A549 (cell line): ENCODE measurements at regions not wholly inside any gene's neighbourhood (a gene's known extent, or its start where the extent isn't known, plus 50 kb on each side); places are given as distances from the start of the nearest gene placed in this dataset.

Experiments used
- ATAC-seq, 2 experiments: fragments of 200-7000 bp in 1 of 2; fragments of >200 bp in 1 of 2; cut with Nextera tagmentation in 1 of 2; cut with Tn5 transposase in 1 of 2; 3 replicates each; pipeline versions ENCODE4 v1.8.0 to v1.9.1; 2018 to 2020; ENCODE audit warnings: mild to moderate bottlenecking in 1 of 2, moderate library complexity in 1 of 2
- CTCF ChIA-PET: fragments of 300-600 bp; sonication (Branson Sonifier 250); formaldehyde crosslinking; extraction: SDS; loops from one replicate; lab custom pipeline; 2021; ENCODE audit warnings: antibody characterized with exemption, inconsistent platforms; lab: Yijun Ruan, JAX
- POLR2A ChIA-PET: fragments of 350-600 bp; formaldehyde crosslinking; extraction: SDS; loops from one replicate; lab custom pipeline; 2021; ENCODE audit warnings: antibody characterized with exemption, inconsistent platforms; lab: Yijun Ruan, JAX
- DNase-seq, 2 experiments: peaks; one replicate each; pipeline versions ENCODE4 v3.0.0 to v3.0.0-alpha.2; 2011 to 2016; ENCODE audit warnings: low read depth in 1 of 2, low spot score in 1 of 2
- FAIRE-seq: peaks from 2 replicates; lab custom pipeline; 2011; peaks lifted over from hg19 to GRCh38; lab: Jason Lieb, UNC
- H3K27ac ChIP-seq, 2 experiments: fragments of >200 bp; sonication (Bioruptor Twin); formaldehyde crosslinking; 3 replicates each; pipeline ENCODE4 v1.5.1; 2016 to 2017
- H3K4me1 ChIP-seq: fragments of >200 bp; sonication (Bioruptor Twin); formaldehyde crosslinking; 3 replicates; pipeline ENCODE4 v1.6.1; 2016
- H3K4me2 ChIP-seq: fragments of >200 bp; sonication (Bioruptor Twin); formaldehyde crosslinking; 3 replicates; pipeline ENCODE4 v1.6.1; 2016
- H3K4me3 ChIP-seq: fragments of >200 bp; sonication (Bioruptor Twin); formaldehyde crosslinking; 3 replicates; pipeline ENCODE4 v1.5.1; 2016
- H3K9me3 ChIP-seq: fragments of >200 bp; sonication (Bioruptor Twin); formaldehyde crosslinking; 3 replicates; pipeline ENCODE4 v1.6.1; 2016
- CBX2 ChIP-seq: fragments of 200-600 bp; sonication (generic); IDR thresholded peaks from 2 replicates; pipeline ENCODE4 v1.6.1; 2016; ENCODE audit warnings: low read depth, mild to moderate bottlenecking, borderline replicate concordance
- CBX8 ChIP-seq: fragments of 200-600 bp; sonication (generic); IDR thresholded peaks from 2 replicates; pipeline ENCODE4 v1.6.1; 2016
- CEBPB ChIP-seq, 2 experiments: fragments of >200 bp in 1 of 2; sonication (Bioruptor Twin) in 1 of 2; formaldehyde crosslinking in 1 of 2; IDR thresholded peaks; 2 replicates each; pipeline ENCODE4 v1.6.1; 2012 to 2016
- CHD2 ChIP-seq: fragments of 150-350 bp; IDR thresholded peaks from 2 replicates; pipeline ENCODE4 v1.6.1; 2014; ENCODE audit warnings: low read length; ENCODE audit not compliant: partially characterized antibody
- EHMT2 ChIP-seq: fragments of 200-600 bp; sonication (generic); IDR thresholded peaks from 2 replicates; pipeline ENCODE4 v1.6.1; 2016; ENCODE audit warnings: antibody characterized with exemption, low read depth, mild to moderate bottlenecking, moderate library complexity
- ELK1 ChIP-seq: fragments of 150-350 bp; IDR thresholded peaks from 2 replicates; pipeline ENCODE4 v1.6.1; 2014; ENCODE audit warnings: low read depth, mild to moderate bottlenecking, low read length
- EP300 ChIP-seq, 2 experiments: fragments of >200 bp; sonication (Bioruptor Twin); formaldehyde crosslinking; IDR thresholded peaks; 2 replicates in 1 of 2; 3 replicates in 1 of 2; pipeline ENCODE4 v1.6.1; 2016 to 2017
- ESRRA ChIP-seq: fragments of 150-350 bp; IDR thresholded peaks from 2 replicates; pipeline ENCODE4 v1.6.1; 2014; ENCODE audit warnings: mild to moderate bottlenecking, low read length, borderline replicate concordance
- FOXS1 ChIP-seq: fragments of 250-450 bp; sonication (Bioruptor Pico); IDR thresholded peaks from 2 replicates; pipeline ENCODE4 v1.5.0; 2020; ENCODE audit warnings: mild to moderate bottlenecking, moderate library complexity
- GATA3 ChIP-seq: IDR thresholded peaks from 2 replicates; pipeline ENCODE4 v1.6.1; 2012; ENCODE audit warnings: borderline replicate concordance
- HDAC2 ChIP-seq: fragments of 200-600 bp; sonication (generic); IDR thresholded peaks from 2 replicates; pipeline ENCODE4 v1.6.1; 2016
- HES2 ChIP-seq: fragments of >200 bp; sonication (Bioruptor Twin); formaldehyde crosslinking; IDR thresholded peaks from 2 replicates; pipeline ENCODE4 v1.6.1; 2016
- HMGXB4 ChIP-seq: fragments of 250-450 bp; sonication (Bioruptor Pico); IDR thresholded peaks from 2 replicates; pipeline ENCODE4 v1.5.0; 2021; ENCODE audit warnings: mild to moderate bottlenecking, moderate library complexity, borderline replicate concordance
- HOXA7 ChIP-seq: fragments of 250-450 bp; sonication (Bioruptor Pico); IDR thresholded peaks from 2 replicates; pipeline ENCODE4 v1.5.0; 2020; ENCODE audit warnings: mild to moderate bottlenecking, moderate library complexity
- HOXB5 ChIP-seq: fragments of 250-450 bp; sonication (Bioruptor Pico); IDR thresholded peaks from 2 replicates; pipeline ENCODE4 v1.5.0; 2020; ENCODE audit warnings: mild to moderate bottlenecking, moderate library complexity
- JUN ChIP-seq, 2 experiments: fragments of >200 bp; sonication (Bioruptor Twin); formaldehyde crosslinking; IDR thresholded peaks; 2 replicates in 1 of 2; 3 replicates in 1 of 2; pipeline ENCODE4 v1.6.1; 2016 to 2017
- KDM1A ChIP-seq: fragments of 200-600 bp; sonication (generic); IDR thresholded peaks from 2 replicates; pipeline ENCODE4 v1.6.1; 2016; ENCODE audit warnings: low read depth, mild to moderate bottlenecking
- MAX ChIP-seq: IDR thresholded peaks from 2 replicates; pipeline ENCODE4 v1.6.1; 2012
- MAZ ChIP-seq: fragments of 150-350 bp; IDR thresholded peaks from 2 replicates; pipeline ENCODE4 v1.6.1; 2014; ENCODE audit warnings: antibody characterized with exemption, low read depth, low read length, borderline replicate concordance
- MYC ChIP-seq: IDR thresholded peaks from 2 replicates; pipeline ENCODE4 v1.6.1; 2012; ENCODE audit warnings: mild to moderate bottlenecking, inconsistent platforms, low read length, improper control_type of control experiment, borderline replicate concordance
- NFE2L2 ChIP-seq: fragments of 150-350 bp; conservative IDR thresholded peaks from 2 replicates; pipeline ENCODE4 v1.6.1; 2014; ENCODE audit warnings: low read length
- NR3C1 ChIP-seq: fragments of >200 bp; sonication (Bioruptor Twin); formaldehyde crosslinking; IDR thresholded peaks from 3 replicates; pipeline ENCODE4 v1.6.1; 2017
- POLR2AphosphoS2 ChIP-seq: conservative IDR thresholded peaks from 2 replicates; pipeline ENCODE4 v1.6.1; 2012; ENCODE audit warnings: low read length, improper control_type of control experiment, inconsistent platforms
- RARB ChIP-seq: fragments of 250-450 bp; sonication (Bioruptor Pico); IDR thresholded peaks from 2 replicates; pipeline ENCODE4 v1.8.0; 2021; ENCODE audit warnings: mild to moderate bottlenecking, moderate library complexity
- RCOR1 ChIP-seq: fragments of 150-350 bp; IDR thresholded peaks from 2 replicates; pipeline ENCODE4 v1.6.1; 2014; ENCODE audit warnings: antibody characterized with exemption, low read length, low read depth
- SREBF2 ChIP-seq: fragments of 450-650 bp; IDR thresholded peaks from 2 replicates; pipeline ENCODE4 v1.6.1; 2014; ENCODE audit warnings: mild to moderate bottlenecking, moderate library complexity
- ZC3H11A ChIP-seq: fragments of 450-650 bp; IDR thresholded peaks from 2 replicates; pipeline ENCODE4 v1.6.1; 2014; ENCODE audit warnings: antibody characterized with exemption, mild to moderate bottlenecking
- ZNF302 ChIP-seq: fragments of 250-450 bp; sonication (Bioruptor Pico); IDR thresholded peaks from 2 replicates; pipeline ENCODE4 v1.9.0; 2021; ENCODE audit warnings: inconsistent platforms, mild to moderate bottlenecking, moderate library complexity
- WGBS: methylation state at CpG from one replicate; pipeline ENCODE4 v1.1.6; 2017; ENCODE audit errors: missing lambda C conversion rate; 5-methylcytosine and 5-hydroxymethylcytosine counted together
- TF ChIP-seq, protein P1 (sequence below): fragments of 250-450 bp; sonication (Bioruptor Pico); IDR thresholded peaks from 2 replicates; pipeline ENCODE4 v1.5.0; 2020; ENCODE audit warnings: low read depth, mild to moderate bottlenecking, moderate library complexity
- TF ChIP-seq, protein P2 (sequence below): fragments of >200 bp; sonication (Bioruptor Twin); formaldehyde crosslinking; IDR thresholded peaks from 3 replicates; pipeline ENCODE4 v1.6.1; 2016

- no peak for FAIRE-seq
Observed at GRCh38 chr16:65319621-65320231, 197.9 kb upstream of the CDH11 start.

GRCh38 chr16:65318590-65319257, 196.9 kb upstream of the CDH11 start:
- Histone ChIP-seq H3K4me3 (no peak overlapping the region), H3K4me2 (no peak overlapping the region), H3K4me1 (no peaks in the 10 kb centered on the region), H3K27ac (no peak overlapping the region), H3K9me3 (0 out of 3 replicates have a peak, but pooled peaks cover 1% of the 10 kb centered on the region)
- no peak for FAIRE-seq
- ChIA-PET CTCF (no interaction called here), POLR2A (no interaction called here)
- DNase-seq = no peak
- TF ChIP-seq EHMT2 (no peak), HMGXB4 (CRISPR knock-in tag) (no peak), NFE2L2 (no peak), POLR2AphosphoS2 (no peak), JUN (IDR thresholded peaks at IDR 0.05) (no peak), EP300 (IDR thresholded peaks at IDR 0.05) (no peak), KDM1A (no peak), FOXS1 (CRISPR knock-in tag) (no peak), ZNF302 (no peak), HDAC2 (no peak), ELK1 (no peak), RARB (CRISPR knock-in tag) (no peak)
- TF ChIP-seq, protein P1, sequence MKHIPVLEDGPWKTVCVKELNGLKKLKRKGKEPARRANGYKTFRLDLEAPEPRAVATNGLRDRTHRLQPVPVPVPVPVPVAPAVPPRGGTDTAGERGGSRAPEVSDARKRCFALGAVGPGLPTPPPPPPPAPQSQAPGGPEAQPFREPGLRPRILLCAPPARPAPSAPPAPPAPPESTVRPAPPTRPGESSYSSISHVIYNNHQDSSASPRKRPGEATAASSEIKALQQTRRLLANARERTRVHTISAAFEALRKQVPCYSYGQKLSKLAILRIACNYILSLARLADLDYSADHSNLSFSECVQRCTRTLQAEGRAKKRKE (CRISPR knock-in tag) = no peak
- TF ChIP-seq, protein P2, sequence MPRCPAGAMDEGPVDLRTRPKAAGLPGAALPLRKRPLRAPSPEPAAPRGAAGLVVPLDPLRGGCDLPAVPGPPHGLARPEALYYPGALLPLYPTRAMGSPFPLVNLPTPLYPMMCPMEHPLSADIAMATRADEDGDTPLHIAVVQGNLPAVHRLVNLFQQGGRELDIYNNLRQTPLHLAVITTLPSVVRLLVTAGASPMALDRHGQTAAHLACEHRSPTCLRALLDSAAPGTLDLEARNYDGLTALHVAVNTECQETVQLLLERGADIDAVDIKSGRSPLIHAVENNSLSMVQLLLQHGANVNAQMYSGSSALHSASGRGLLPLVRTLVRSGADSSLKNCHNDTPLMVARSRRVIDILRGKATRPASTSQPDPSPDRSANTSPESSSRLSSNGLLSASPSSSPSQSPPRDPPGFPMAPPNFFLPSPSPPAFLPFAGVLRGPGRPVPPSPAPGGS = no peak
- ATAC-seq = no peak

More at GRCh38 chr16:65319621-65320231, 197.9 kb upstream of the CDH11 start:
- H3K9me3 ChIP-seq = 0 out of 3 replicates have a peak, but pooled peaks cover 2% of the 10 kb centered on the region
- no peak overlapping the region for H3K27ac ChIP-seq
- H3K4me2 ChIP-seq = no peak overlapping the region
- no peak for ATAC-seq
- whole genome bisulfite sequencing = 4% methylated on average over 6 of the region's 6 CpGs
- H3K4me3 ChIP-seq = no peak overlapping the region
- no peak for DNase-seq
- ChIA-PET POLR2A (no interaction called here), CTCF (no interaction called here)
- H3K4me1 ChIP-seq = no peaks in the 10 kb centered on the region
- TF ChIP-seq NFE2L2 = no peak
- no peak for TF ChIP-seq HMGXB4 (CRISPR knock-in tag)
- TF ChIP-seq RCOR1 = no peak
- TF ChIP-seq CHD2 = no peak
- TF ChIP-seq, protein P2 = no peak
- no peak for TF ChIP-seq CBX8
- TF ChIP-seq GATA3 = no peak
- TF ChIP-seq FOXS1 (CRISPR knock-in tag) = no peak
- TF ChIP-seq SREBF2 = no peak
- TF ChIP-seq ZC3H11A = no peak
- TF ChIP-seq HOXB5 (CRISPR knock-in tag) = no peak
- no peak for TF ChIP-seq ESRRA
- no peak for TF ChIP-seq CEBPB (IDR thresholded peaks at IDR 0.05)
- no peak for TF ChIP-seq MYC
- no peak for TF ChIP-seq HOXA7
- no peak for TF ChIP-seq MAZ
- TF ChIP-seq MAX = no peak
- TF ChIP-seq NR3C1 = no peak
- no peak for TF ChIP-seq HES2
- TF ChIP-seq CBX2 = no peak
- TF ChIP-seq, all 56 proteins: peak for 0
